HEK293 (cell line): ENCODE measurements at regions not wholly inside any gene's neighbourhood (a gene's known extent, or its start where the extent isn't known, plus 50 kb on each side); places are given as distances from the start of the nearest gene placed in this dataset.

Source experiments
- ATF2 ChIP-seq: fragments of 450-650 bp; formaldehyde crosslinking; IDR thresholded peaks from 2 replicates; pipeline ENCODE4 v1.5.1; 2016; ENCODE audit warnings: missing biosample characterization, missing genetic modification characterization, low read depth
- CTCF ChIP-seq: fragments of 450-650 bp; formaldehyde crosslinking; IDR thresholded peaks from 2 replicates; pipeline ENCODE4 v1.5.1; 2016; ENCODE audit warnings: missing biosample characterization, missing genetic modification characterization
- TCF7L2 ChIP-seq: IDR thresholded peaks from 2 replicates; pipeline ENCODE4 v1.6.1; 2011; ENCODE audit warnings: low read depth, mild to moderate bottlenecking, inconsistent platforms, low read length, moderate library complexity, borderline replicate concordance
- ZBTB8A ChIP-seq: fragments of 450-650 bp; formaldehyde crosslinking; IDR thresholded peaks from 2 replicates; pipeline ENCODE4 v1.5.1; 2016; ENCODE audit warnings: missing biosample characterization, missing genetic modification characterization

DNA sequence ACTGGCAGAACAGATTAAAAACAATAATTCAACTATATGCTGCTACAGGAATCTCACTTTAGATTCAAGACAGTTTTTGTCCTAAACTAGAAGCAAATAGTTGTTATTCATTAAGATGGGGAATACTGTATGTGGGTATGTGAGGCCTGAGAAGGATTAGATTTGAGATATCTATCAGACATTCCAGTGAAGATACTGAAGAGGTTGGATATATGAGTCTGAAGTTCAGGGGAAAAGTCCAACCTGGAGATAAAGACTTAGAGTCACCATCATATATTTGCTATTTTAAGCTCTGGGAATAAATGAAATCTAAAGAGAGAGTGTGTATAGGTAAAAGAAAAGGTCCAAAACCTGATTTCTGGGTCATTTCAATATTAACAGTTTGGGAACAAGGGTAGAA is 96.2 kb upstream of the RBBP8 start:
- TF ChIP-seq CTCF (tag by site-specific recombination) (no peak), ZBTB8A (tag by site-specific recombination) (no peak), TCF7L2 (no peak), ATF2 (no peak)
